GM19099 (cell line): ENCODE measurements at regions not wholly inside any gene's neighbourhood (a gene's known extent, or its start where the extent isn't known, plus 50 kb on each side); places are given as distances from the start of the nearest gene placed in this dataset.

Experiments
- POLR2A ChIP-seq: IDR thresholded peaks from 3 replicates; pipeline ENCODE4 v1.6.1; 2011; ENCODE audit warnings: low read depth; ENCODE audit not compliant: insufficient read length; ENCODE audit errors: extremely low read depth

DNA sequence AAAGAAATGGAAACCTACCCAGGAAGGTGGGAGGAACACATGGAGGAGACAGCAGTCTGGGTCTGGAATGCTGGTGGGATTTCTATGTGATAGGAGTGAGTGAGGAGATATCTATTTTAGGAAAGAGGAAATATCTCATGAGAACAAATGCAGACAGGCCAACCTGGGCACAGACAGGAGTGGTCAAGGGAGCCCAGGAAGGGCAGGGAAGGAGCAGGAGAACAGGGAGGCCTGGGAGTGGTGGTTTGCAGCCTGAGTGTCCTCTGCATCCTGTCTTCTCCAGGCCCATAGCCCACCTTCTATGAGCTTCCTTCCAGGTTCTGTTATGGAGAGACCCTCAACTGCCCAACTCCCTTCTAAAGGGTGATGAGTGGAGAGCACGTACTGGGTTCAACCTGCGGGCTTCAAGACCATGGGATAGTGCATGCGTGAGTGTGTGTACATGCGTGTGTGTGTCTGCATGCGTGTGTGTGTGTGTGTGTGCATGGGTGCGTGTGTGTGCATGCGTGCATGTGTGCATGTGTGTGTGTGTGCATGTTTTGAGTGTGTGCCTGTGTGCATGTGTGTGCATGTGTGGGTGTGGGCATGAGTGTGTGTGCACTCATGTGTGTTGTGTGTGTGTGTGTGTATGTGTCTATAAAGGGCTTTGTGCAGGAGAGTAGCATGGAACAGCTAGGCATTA lies 200.1 kb downstream of the CXCL12 start:
- no peak for TF ChIP-seq POLR2A

GRCh38 chr10:44183667-44184632 lies 200.9 kb downstream of the CXCL12 start:
- TF ChIP-seq POLR2A, result no peak

GRCh38 chr10:44182909-44183308 lies 202.0 kb downstream of the CXCL12 start:
- TF ChIP-seq POLR2A, result no peak

DNA sequence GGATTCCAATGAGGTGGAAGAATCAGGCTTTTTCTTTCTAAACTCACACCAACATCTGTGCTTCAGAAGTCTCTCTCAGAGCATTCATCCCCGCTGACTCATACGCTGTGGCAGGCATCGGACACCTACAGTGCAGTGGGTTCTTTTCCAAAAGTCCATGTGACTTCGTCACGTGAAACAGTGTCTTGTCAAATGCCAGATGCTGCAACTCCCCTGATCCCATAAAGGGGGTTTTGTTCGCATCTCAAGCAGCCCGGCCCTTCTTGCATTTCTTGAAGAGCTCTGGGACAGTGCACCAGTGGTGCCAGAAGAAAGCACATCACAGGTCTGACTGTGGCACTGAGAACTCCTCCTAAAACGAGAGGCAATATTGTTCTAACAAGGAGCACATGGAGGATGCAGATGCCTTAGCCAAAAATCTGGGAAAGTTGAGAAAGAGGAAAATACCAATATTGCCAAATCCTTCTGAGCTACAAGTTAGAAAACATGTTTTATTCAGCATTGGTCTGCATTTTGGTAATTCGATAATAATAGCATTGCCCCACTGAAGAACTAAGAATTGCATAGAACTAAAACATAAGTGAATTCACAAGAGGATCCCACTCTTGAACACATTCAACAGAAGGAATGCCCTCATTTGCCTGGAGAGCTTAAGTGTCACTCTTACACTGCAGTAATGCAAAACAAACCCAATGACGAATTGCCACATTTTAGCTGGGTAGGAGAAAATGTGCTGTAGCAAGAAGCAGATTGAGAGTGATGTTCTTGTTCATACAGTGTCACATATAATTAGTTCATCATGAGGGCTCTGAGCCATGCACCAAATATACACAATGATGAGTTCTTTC lies 204.4 kb downstream of the CXCL12 start:
- no peak for TF ChIP-seq POLR2A

- TF ChIP-seq POLR2A, result no peak
Measured at GRCh38 chr10:44178856-44179255, 206.0 kb downstream of the CXCL12 start.

GRCh38 chr10:44178281-44178680 lies 206.6 kb downstream of the CXCL12 start:
- no peak for TF ChIP-seq POLR2A

GRCh38 chr10:44177610-44178009 lies 207.3 kb downstream of the CXCL12 start:
- TF ChIP-seq POLR2A, result no peak

GRCh38 chr10:44176311-44176710 lies 208.6 kb downstream of the CXCL12 start:
- no peak for TF ChIP-seq POLR2A

GRCh38 chr10:44173608-44173894 lies 211.3 kb downstream of the CXCL12 start:
- TF ChIP-seq POLR2A, result no peak

GRCh38 chr10:44172883-44173607 lies 211.9 kb downstream of the CXCL12 start:
- no peak for TF ChIP-seq POLR2A

DNA sequence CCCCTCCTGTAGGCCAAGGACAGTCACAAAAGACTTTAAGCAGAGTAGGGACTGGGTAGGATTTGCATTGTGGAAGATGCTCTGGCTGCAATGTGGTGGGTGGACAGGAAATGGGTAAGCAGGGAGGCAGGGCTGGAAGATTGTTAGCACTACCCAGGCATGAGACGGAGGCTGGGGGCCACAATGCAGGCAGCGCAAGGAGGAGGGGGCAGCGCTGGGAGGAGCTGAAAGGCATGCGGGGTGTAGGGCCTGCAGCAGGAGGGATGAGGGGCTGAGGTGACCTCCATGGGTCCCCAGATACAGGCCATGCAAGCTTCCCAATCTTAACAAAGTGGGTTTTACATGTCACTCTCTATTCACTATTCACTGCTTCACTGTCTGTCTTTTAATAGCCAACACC lies 213.1 kb downstream of the CXCL12 start:
- TF ChIP-seq POLR2A, result no peak

- no peak for TF ChIP-seq POLR2A
Measured at GRCh38 chr10:44168478-44168877, 216.4 kb downstream of the CXCL12 start.

GRCh38 chr10:44167752-44168151 lies 217.1 kb downstream of the CXCL12 start:
- no peak for TF ChIP-seq POLR2A

DNA sequence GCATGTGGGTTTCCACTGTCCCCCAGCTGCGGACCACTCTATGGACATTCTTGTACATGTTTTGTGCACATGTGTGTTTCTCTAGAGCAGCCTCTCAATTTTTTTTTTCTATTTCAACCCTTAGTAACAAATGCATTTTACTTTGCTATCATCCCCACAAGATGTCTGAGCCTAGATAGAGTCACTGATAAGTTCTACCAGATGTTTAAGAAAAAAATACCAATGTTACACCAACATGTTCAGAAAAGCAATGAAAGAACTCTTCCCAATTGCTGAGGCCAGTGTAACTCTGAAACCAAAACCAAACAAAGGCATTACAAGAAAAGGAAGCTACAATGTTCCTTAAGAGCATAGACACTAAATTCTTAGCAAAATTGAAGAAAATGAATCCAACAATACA lies 218.5 kb downstream of the CXCL12 start:
- TF ChIP-seq POLR2A, result no peak
